Right lobe of liver (tissue), 6 donors: ENCODE measurements at regions not wholly inside any gene's neighbourhood (a gene's known extent, or its start where the extent isn't known, plus 50 kb on each side); places are given as distances from the start of the nearest gene placed in this dataset.

Experiments used
- ATAC-seq, 4 donors: fragments of 200-7000 bp; cut with Tn5 transposase; one replicate each; pipeline ENCODE4 v1.9.1; 2020; ENCODE audit warnings: mild to moderate bottlenecking in 4 of 4, moderate library complexity in 4 of 4
- DNase-seq, 3 donors: peaks; one replicate each; pipeline ENCODE4 v3.0.0-alpha.2; 2020
- H3K27ac ChIP-seq, 3 donors: fragments of 200-600 bp; one replicate each; pipeline ENCODE4 v1.8.0; 2022
- H3K27me3 ChIP-seq, 2 donors: fragments of 200-600 bp; one replicate each; pipeline ENCODE4 v1.8.0; 2022
- H3K36me3 ChIP-seq, 4 donors: fragments of 200-600 bp; sonication (generic) in 1 of 4; one replicate each; pipeline versions ENCODE4 v1.5.1 to v1.8.0; 2017 to 2022; ENCODE audit warnings: control low read depth in 1 of 4
- H3K4me1 ChIP-seq, 4 donors: fragments of 200-600 bp; sonication (generic) in 1 of 4; one replicate each; pipeline versions ENCODE4 v1.5.1 to v1.8.0; 2017 to 2022; ENCODE audit warnings: control low read depth in 1 of 4
- H3K4me3 ChIP-seq, 3 donors: fragments of 200-600 bp; one replicate each; pipeline ENCODE4 v1.8.0; 2022
- H3K9me3 ChIP-seq, 4 donors: fragments of 200-600 bp; sonication (generic) in 1 of 4; one replicate each; pipeline versions ENCODE4 v1.5.1 to v1.8.0; 2017 to 2022; ENCODE audit warnings: control low read depth in 1 of 4
- POLR2A ChIP-seq: fragments of 450-650 bp; IDR thresholded peaks from one replicate; pipeline ENCODE4 v1.6.1; 2017; ENCODE audit warnings: antibody characterized with exemption, mild to moderate bottlenecking
- WGBS: methylation state at CpG from one replicate; pipeline ENCODE4 v1.1.6; 2018; ENCODE audit warnings: low coverage, low lambda C conversion rate; ENCODE audit not compliant: insufficient coverage; ENCODE audit errors: missing lambda C conversion rate; 5-methylcytosine and 5-hydroxymethylcytosine counted together
- intact Hi-C, 2 donors: fragments of 100-400 bp; cut with DNase I; formaldehyde crosslinking; loops; one replicate each; pipeline versions ENCODE4 v1.11.2 to v1.14.1; 2022
- TF ChIP-seq, protein P1 (sequence below), 4 donors: fragments of 200-600 bp in 3 of 4; fragments of 450-650 bp in 1 of 4; IDR thresholded peaks; one replicate each; pipeline versions ENCODE4 v1.5.1 to v1.8.0; 2016 to 2022; ENCODE audit warnings: antibody characterized with exemption in 4 of 4, mild to moderate bottlenecking in 2 of 4
- donor health status: DM: no; HTN: yes; CAD: no.
- donor health status: DM: no; HTN: no; CAD: no.
- donor health status: DM: no; HTN: no; CAD: no.
- donor health status: DM: no; HTN: yes; CAD: no.
- donor health status: DM: no; HTN: yes; CAD: no.

DNA sequence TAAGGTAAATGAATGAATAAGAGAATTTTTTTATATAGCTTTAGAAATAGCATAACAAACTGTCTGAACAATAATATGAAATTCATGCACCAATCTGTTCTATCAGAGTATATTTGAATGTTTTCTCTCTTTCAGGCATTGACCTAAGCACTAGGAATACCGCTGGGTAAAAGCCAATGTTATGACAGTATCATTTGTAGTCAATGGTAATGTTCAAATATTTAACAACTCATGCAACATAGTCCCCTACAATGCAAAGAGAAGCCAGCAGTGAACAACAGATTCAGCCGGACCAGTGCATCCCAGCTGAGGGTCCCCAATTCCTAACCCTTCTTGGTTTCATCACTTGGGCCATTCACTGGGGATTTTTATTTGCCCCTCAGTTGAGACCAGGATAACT, 52.6 kb upstream of the MYCBP2 start:
- DNase-seq (no peak), ATAC-seq (peak in 2 of 4 donors; percentile 48 to 70)
- no peak overlapping the region for H3K4me3 ChIP-seq
- no peaks in the 10 kb centered on the region for H3K27me3 ChIP-seq
- intact Hi-C loops = no loop called here
- no peak for TF ChIP-seq POLR2A
- TF ChIP-seq, protein P1, sequence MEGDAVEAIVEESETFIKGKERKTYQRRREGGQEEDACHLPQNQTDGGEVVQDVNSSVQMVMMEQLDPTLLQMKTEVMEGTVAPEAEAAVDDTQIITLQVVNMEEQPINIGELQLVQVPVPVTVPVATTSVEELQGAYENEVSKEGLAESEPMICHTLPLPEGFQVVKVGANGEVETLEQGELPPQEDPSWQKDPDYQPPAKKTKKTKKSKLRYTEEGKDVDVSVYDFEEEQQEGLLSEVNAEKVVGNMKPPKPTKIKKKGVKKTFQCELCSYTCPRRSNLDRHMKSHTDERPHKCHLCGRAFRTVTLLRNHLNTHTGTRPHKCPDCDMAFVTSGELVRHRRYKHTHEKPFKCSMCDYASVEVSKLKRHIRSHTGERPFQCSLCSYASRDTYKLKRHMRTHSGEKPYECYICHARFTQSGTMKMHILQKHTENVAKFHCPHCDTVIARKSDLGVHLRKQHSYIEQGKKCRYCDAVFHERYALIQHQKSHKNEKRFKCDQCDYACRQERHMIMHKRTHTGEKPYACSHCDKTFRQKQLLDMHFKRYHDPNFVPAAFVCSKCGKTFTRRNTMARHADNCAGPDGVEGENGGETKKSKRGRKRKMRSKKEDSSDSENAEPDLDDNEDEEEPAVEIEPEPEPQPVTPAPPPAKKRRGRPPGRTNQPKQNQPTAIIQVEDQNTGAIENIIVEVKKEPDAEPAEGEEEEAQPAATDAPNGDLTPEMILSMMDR (IDR thresholded peaks at IDR 0.05) = no peak
- H3K4me1 ChIP-seq = no peaks in the 10 kb centered on the region
- WGBS = 38% methylated on average over 2 of the region's 2 CpGs
- no peaks in the 10 kb centered on the region for H3K36me3 ChIP-seq
- no peak overlapping the region for H3K27ac ChIP-seq
- no peaks in the 10 kb centered on the region for H3K9me3 ChIP-seq

DNA sequence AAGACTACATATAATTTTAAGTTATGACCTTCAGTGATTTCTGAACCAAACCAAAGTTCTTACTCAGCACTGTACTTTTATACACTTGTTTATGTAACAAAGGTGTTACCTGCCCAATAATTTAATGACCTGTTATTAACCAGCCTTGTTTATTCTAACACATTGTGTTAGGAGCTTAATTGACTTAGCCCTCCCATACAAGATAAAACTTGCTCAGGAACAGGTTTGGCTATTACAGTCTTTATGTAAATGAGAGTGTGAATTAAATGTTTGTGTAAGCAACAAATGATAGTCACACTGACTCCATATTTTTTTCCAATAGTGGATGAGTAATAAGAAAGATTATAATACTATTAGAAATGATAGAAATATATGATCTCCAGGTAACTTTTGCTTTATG, 51.8 kb upstream of the MYCBP2 start:
- intact Hi-C loops = no loop called here
- TF ChIP-seq, protein P1 (IDR thresholded peaks at IDR 0.05) = no peak
- no peak for TF ChIP-seq POLR2A
- Histone ChIP-seq H3K27ac (no peak overlapping the region), H3K36me3 (no peaks in the 10 kb centered on the region), H3K4me3 (no peak overlapping the region), H3K4me1 (no peaks in the 10 kb centered on the region), H3K27me3 (no peaks in the 10 kb centered on the region), H3K9me3 (no peaks in the 10 kb centered on the region)
- DNase-seq = no peak
- ATAC-seq = no peak

GRCh38 chr13:77377016-77377415, 50.1 kb upstream of the MYCBP2 start:
- Histone ChIP-seq H3K4me1 (no peaks in the 10 kb centered on the region), H3K4me3 (no peak overlapping the region), H3K27me3 (no peaks in the 10 kb centered on the region), H3K27ac (no peak overlapping the region), H3K9me3 (no peaks in the 10 kb centered on the region), H3K36me3 (no peaks in the 10 kb centered on the region)
- no peak for TF ChIP-seq POLR2A
- TF ChIP-seq, protein P1 (IDR thresholded peaks at IDR 0.05) = no peak
- no peak for DNase-seq
- WGBS = 50% methylated on average over 1 of the region's 1 CpG
- ATAC-seq = no peak
- intact Hi-C loops = no loop called here
